Stomach (tissue), 8 donors: ENCODE measurements at regions not wholly inside any gene's neighbourhood (a gene's known extent, or its start where the extent isn't known, plus 50 kb on each side); places are given as distances from the start of the nearest gene placed in this dataset.

Source experiments
- DNase-seq, 2 donors: peaks; one replicate each; pipeline versions ENCODE4 v3.0.0 to v3.0.0-alpha.2; 2013 to 2019
- H3K27ac ChIP-seq, 5 donors: fragments of 200-600 bp in 4 of 5; sonication (generic) in 4 of 5; one replicate each; pipeline ENCODE4 v1.5.1; 2013 to 2019; ENCODE audit warnings: mild to moderate bottlenecking in 1 of 5, moderate library complexity in 1 of 5
- H3K27me3 ChIP-seq, 3 donors: fragments of 200-600 bp; sonication (generic); one replicate each; pipeline ENCODE4 v1.5.1; 2017 to 2019; ENCODE audit warnings: mixed run types in 1 of 3
- H3K36me3 ChIP-seq, 4 donors: fragments of 200-600 bp; sonication (generic); 1 replicate in 3 of 4; 2 replicates in 1 of 4; pipeline ENCODE4 v1.5.1; 2016 to 2019
- H3K4me1 ChIP-seq, 4 donors: fragments of 200-600 bp; sonication (generic); one replicate each; pipeline ENCODE4 v1.5.1; 2016 to 2019
- H3K4me3 ChIP-seq, 4 donors: fragments of 200-600 bp; sonication (generic) in 3 of 4; one replicate each; pipeline ENCODE4 v1.5.1; 2016 to 2019; ENCODE audit warnings: mild to moderate bottlenecking in 1 of 4
- H3K9me3 ChIP-seq, 4 donors: fragments of 200-600 bp; sonication (generic); one replicate each; pipeline ENCODE4 v1.5.1; 2016 to 2019
- EP300 ChIP-seq: sonication (generic); formaldehyde crosslinking; IDR thresholded peaks from one replicate; pipeline ENCODE4 v1.6.1; 2017; ENCODE audit warnings: antibody characterized with exemption
- POLR2A ChIP-seq, 4 donors: fragments of 450-650 bp; IDR thresholded peaks; one replicate each; pipeline ENCODE4 v1.6.1; 2016; ENCODE audit warnings: antibody characterized with exemption in 4 of 4, control low read depth in 2 of 4, mild to moderate bottlenecking in 1 of 4, moderate library complexity in 1 of 4
- POLR2AphosphoS5 ChIP-seq, 3 donors: sonication (generic); formaldehyde crosslinking; IDR thresholded peaks; one replicate each; pipeline ENCODE4 v1.6.1; 2016; ENCODE audit warnings: antibody characterized with exemption in 3 of 3
- WGBS, 5 donors: extraction: QIAGEN DNeasy Blood & Tissue Kit in 3 of 5; methylation state at CpG; one replicate each; pipeline versions ENCODE4 v1.1.5 to v1.1.7; 2013 to 2018; 5-methylcytosine and 5-hydroxymethylcytosine counted together
- intact Hi-C: fragments of 100-400 bp; cut with DNase I; formaldehyde crosslinking; loops from one replicate; pipeline ENCODE4 v1.15.1; 2023; ENCODE audit warnings: low total_unique reads
- TF ChIP-seq, protein P1 (sequence below), 7 experiments: fragments of 450-650 bp in 4 of 7; fragments of 200-600 bp in 3 of 7; sonication (generic) in 3 of 7; IDR thresholded peaks; one replicate each; pipeline ENCODE4 v1.5.1; 2016 to 2019; ENCODE audit warnings: antibody characterized with exemption in 7 of 7, control low read depth in 2 of 7, mild to moderate bottlenecking in 1 of 7
- donor health status: healthy with polysubstance abuse.
- donor health status: Bipolar disorder and iron deficiency.
- donor health status: healthy.

DNA sequence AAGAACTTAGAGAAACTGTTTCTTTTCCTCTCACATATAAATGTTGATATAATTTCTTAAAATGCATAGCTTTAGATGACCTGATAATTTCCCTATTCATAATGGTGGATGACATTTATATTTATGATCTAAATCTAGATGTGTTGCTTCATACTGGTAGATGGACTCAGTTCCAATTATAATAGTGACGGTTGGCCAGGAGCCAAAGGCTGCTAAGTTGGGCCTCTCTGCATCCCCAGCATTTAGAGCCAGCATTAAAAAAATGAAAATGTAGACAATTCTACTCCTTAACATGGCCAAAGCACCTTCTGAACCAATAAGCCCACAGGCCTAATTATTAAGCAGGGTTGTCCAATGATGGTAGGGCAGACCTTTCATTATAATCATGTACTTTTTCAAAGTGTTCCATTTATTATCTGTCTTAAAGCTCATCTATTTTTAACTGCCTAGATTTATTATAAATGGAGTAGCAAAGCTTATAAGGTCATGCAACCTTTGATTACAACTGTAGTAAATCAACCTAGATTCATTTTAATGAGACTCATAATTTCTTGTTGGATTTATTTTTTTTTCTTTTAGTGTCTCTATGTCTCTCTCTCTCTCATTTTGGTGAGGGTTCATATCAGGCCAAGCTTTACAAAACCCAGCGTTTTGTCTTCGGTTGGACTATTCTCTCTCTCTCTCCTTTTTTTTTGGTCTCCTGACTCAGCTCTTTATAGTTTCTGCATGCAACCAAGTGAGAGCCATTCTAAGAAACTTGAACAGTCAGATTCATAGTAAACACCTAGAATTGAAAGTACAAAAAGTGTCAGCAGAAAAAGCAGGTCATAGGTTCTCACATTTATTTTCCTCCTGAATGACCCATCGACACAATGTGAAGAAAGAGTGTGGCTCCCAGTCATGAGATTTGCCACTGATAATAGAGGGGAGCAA, 2016.1 kb upstream of the PIK3C3 start:
- no peaks in the 10 kb centered on the region for H3K36me3 ChIP-seq
- peak in 1 of 2 donors; percentile 11 for DNase-seq
- no peaks in the 10 kb centered on the region for H3K4me1 ChIP-seq
- no peaks in the 10 kb centered on the region for H3K27me3 ChIP-seq
- H3K9me3 ChIP-seq = no peaks in the 10 kb centered on the region
- H3K4me3 ChIP-seq = no peak overlapping the region
- H3K27ac ChIP-seq = no peak overlapping the region
- intact Hi-C loops = no loop called here
- 62 to 85% (median 73%) methylated on average over 4 of the region's 4 CpGs for WGBS, 5 donors
- TF ChIP-seq, protein P1, sequence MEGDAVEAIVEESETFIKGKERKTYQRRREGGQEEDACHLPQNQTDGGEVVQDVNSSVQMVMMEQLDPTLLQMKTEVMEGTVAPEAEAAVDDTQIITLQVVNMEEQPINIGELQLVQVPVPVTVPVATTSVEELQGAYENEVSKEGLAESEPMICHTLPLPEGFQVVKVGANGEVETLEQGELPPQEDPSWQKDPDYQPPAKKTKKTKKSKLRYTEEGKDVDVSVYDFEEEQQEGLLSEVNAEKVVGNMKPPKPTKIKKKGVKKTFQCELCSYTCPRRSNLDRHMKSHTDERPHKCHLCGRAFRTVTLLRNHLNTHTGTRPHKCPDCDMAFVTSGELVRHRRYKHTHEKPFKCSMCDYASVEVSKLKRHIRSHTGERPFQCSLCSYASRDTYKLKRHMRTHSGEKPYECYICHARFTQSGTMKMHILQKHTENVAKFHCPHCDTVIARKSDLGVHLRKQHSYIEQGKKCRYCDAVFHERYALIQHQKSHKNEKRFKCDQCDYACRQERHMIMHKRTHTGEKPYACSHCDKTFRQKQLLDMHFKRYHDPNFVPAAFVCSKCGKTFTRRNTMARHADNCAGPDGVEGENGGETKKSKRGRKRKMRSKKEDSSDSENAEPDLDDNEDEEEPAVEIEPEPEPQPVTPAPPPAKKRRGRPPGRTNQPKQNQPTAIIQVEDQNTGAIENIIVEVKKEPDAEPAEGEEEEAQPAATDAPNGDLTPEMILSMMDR (IDR thresholded peaks at IDR 0.05) = no peak
- TF ChIP-seq POLR2A (IDR thresholded peaks at IDR 0.05) = no peak
- no peak for TF ChIP-seq POLR2AphosphoS5 (IDR thresholded peaks at IDR 0.05)
- no peak for TF ChIP-seq EP300

DNA sequence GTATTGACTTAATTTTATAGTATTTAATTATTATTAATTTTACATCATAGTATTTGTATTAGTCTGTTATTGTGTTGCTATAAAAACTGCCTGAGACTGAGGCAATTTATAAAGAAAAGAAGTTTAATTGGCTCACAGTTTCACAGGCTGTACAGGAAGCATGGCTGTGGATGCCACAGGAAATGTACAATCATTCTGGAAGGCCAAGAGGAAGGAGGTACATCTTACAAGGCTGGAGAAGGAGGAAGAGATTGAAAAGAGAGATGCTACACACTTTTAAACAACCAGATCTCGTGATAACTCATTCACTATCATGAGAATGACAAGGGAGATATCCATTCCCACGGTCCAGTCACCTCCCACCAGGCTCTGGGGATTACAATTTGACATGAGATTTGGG, 2019.4 kb upstream of the PIK3C3 start:
- H3K36me3 ChIP-seq = no peaks in the 10 kb centered on the region
- no peaks in the 10 kb centered on the region for H3K4me1 ChIP-seq
- H3K27me3 ChIP-seq = no peaks in the 10 kb centered on the region
- 27 to 56% (median 45%) methylated on average over 2 of the region's 2 CpGs for WGBS, 5 donors
- H3K9me3 ChIP-seq = no peaks in the 10 kb centered on the region
- H3K4me3 ChIP-seq = no peak overlapping the region
- intact Hi-C loops = no loop called here
- DNase-seq = no peak
- no peak for TF ChIP-seq EP300
- TF ChIP-seq, protein P1 (IDR thresholded peaks at IDR 0.05) = no peak
- TF ChIP-seq POLR2AphosphoS5 (IDR thresholded peaks at IDR 0.05) = no peak
- TF ChIP-seq POLR2A (IDR thresholded peaks at IDR 0.05) = no peak
- no peak overlapping the region for H3K27ac ChIP-seq

DNA sequence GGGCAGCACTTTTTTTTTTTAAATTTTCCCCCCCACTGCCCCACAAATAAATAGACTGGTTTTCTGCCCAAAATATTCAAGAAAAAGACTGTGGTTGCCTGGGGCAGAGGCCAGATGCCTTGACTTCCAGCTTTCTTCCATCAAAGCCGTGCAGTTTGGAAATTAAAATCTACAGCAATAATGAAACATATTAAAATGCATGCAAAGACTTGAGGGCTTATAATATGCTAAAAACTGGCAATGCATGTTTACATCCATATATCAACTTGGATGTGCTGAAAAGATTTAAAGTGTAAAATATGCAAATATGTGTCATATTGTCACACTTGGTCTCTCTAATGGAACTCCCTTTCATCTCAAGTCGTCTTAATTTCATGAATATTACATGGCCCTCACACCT, 2036.2 kb upstream of the PIK3C3 start:
- intact Hi-C loops = no loop called here
- no peaks in the 10 kb centered on the region for H3K4me1 ChIP-seq
- H3K27me3 ChIP-seq = no peaks in the 10 kb centered on the region

DNA sequence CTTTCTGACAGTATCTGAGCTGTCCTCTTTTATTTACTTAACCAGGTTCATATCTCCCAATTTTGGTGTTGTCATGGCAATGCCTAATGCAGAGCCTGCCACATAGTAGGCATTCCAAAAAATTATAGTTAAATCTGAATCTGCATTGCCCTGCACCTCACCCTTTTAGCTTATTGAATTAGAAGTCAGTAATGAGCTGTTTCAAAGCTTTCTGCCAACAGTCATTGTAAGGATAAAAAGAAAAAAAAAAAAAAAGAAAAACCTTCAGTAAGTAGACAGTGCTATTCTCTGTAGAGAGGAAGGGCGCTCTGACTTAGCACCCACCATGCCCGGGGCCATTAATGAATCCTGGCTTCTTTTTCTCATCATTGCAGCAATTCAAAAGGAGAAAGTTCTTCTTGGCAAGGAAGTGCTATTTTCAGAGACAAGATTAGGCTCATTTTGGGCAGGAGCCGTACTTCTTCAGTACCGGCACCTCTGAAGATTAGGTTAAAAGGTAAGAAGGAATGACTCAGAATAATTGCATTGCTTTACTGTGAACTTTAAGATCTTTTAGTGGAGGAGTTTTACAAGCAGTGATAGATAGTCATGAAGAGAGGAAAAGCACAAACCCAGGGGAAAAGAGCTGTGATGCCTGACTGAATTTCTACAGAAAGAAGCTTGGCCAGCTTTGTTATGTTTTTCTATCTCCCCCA, 2041.2 kb upstream of the PIK3C3 start:
- H3K36me3 ChIP-seq = no peaks in the 10 kb centered on the region
- H3K27me3 ChIP-seq = no peaks in the 10 kb centered on the region
- H3K4me3 ChIP-seq = no peak overlapping the region
- TF ChIP-seq POLR2AphosphoS5 (IDR thresholded peaks at IDR 0.05) = no peak
- TF ChIP-seq, protein P1 (IDR thresholded peaks at IDR 0.05) = no peak
- no peak for TF ChIP-seq POLR2A (IDR thresholded peaks at IDR 0.05)
- TF ChIP-seq EP300 = no peak
- 81 to 92% (median 86%) methylated on average over 4 of the region's 4 CpGs for WGBS, 5 donors
- intact Hi-C loops = no loop called here
- H3K4me1 ChIP-seq = no peaks in the 10 kb centered on the region
- DNase-seq = peak in 1 of 2 donors; percentile 7
- peaks cover 0 to 16% (median 3%) of the 10 kb centered on the region in 4 donors for H3K9me3 ChIP-seq
- no peak overlapping the region for H3K27ac ChIP-seq

More for the DNA sequence above, 2036.2 kb upstream of the PIK3C3 start:
- Histone ChIP-seq H3K27ac (no peak overlapping the region), H3K9me3 (no peaks in the 10 kb centered on the region), H3K36me3 (no peaks in the 10 kb centered on the region), H3K4me3 (no peak overlapping the region)
- TF ChIP-seq EP300 (no peak), POLR2AphosphoS5 (IDR thresholded peaks at IDR 0.05) (no peak), POLR2A (IDR thresholded peaks at IDR 0.05) (no peak)
- TF ChIP-seq, protein P1 (IDR thresholded peaks at IDR 0.05) = no peak
- no peak for DNase-seq
- 64 to 83% (median 74%) methylated on average over 2 of the region's 2 CpGs for WGBS, 5 donors
